ENCODE measurements at regions not wholly inside any gene's neighbourhood (a gene's known extent, or its start where the extent isn't known, plus 50 kb on each side); places are given as distances from the start of the nearest gene placed in this dataset.

DNA sequence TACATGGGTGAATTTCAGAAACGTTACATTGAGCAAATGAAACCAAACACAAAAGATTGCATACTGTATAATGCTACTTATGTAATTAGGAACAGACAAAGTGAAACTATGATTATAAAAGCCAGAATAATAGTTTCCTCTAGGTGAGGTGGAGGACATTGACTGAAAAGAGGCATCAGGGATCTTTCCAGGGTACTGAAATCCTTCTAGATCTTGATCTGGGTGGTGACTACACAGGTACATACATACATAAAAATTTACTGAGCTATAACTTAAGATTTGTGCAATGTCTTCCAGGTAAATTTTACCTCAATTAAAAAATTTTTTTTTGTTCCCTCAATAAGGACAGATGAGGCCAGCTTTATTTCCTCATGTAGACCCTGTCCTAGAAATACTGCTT, 665.6 kb upstream of the UBE2E2 start:
- no peaks in the 10 kb centered on the region for H3K4me1 ChIP-seq (ENCODE audit: insufficient read depth, low read length)
- no peak overlapping the region for H3K18ac ChIP-seq (ENCODE audit: insufficient read length, low read depth, low read length)
- no peak overlapping the region for H4K91ac ChIP-seq (ENCODE audit: insufficient read length, low read depth, low read length)
- no CpG with 5 or more reads among the region's 1 CpG for WGBS (ENCODE audit: extremely low coverage, insufficient read length, low lambda C conversion rate)
- TF ChIP-seq, protein P1, sequence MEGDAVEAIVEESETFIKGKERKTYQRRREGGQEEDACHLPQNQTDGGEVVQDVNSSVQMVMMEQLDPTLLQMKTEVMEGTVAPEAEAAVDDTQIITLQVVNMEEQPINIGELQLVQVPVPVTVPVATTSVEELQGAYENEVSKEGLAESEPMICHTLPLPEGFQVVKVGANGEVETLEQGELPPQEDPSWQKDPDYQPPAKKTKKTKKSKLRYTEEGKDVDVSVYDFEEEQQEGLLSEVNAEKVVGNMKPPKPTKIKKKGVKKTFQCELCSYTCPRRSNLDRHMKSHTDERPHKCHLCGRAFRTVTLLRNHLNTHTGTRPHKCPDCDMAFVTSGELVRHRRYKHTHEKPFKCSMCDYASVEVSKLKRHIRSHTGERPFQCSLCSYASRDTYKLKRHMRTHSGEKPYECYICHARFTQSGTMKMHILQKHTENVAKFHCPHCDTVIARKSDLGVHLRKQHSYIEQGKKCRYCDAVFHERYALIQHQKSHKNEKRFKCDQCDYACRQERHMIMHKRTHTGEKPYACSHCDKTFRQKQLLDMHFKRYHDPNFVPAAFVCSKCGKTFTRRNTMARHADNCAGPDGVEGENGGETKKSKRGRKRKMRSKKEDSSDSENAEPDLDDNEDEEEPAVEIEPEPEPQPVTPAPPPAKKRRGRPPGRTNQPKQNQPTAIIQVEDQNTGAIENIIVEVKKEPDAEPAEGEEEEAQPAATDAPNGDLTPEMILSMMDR (conservative IDR thresholded peaks at IDR 0.05) = no peak
- Mint-ChIP-seq H3K9me3 (peaks cover 2 to 5% of the 10 kb centered on the region in 2 experiments; a peak in 3 of 5 replicates), H3K36me3 (ENCODE audit: insufficient read depth in 1 of 3, low read depth in 3 of 3) (no peaks in the 10 kb centered on the region), H3K4me3 (no peak overlapping the region), H3K27me3 (ENCODE audit: low read depth) (no peaks in the 10 kb centered on the region), H3K4me1 (no peaks in the 10 kb centered on the region), H3K27ac (no peak overlapping the region)
- no peak overlapping the region for H4K8ac ChIP-seq (replicated peaks; ENCODE audit: insufficient read length, low read depth, low read length)
- no peaks in the 10 kb centered on the region for H3K23me2 ChIP-seq (ENCODE audit: insufficient read length, low read depth, low read length, poor library complexity, severe bottlenecking)
- no peak overlapping the region for H3T11ph ChIP-seq (ENCODE audit: low read length)
- no peak overlapping the region for H3K27ac ChIP-seq (ENCODE audit: insufficient read length, low read depth, low read length)
- no peak for DNase-seq
- no peak overlapping the region for H3K14ac ChIP-seq (ENCODE audit: insufficient read depth, low read length)
- no peaks in the 10 kb centered on the region for H3K79me1 ChIP-seq (ENCODE audit: insufficient read depth, low read depth, low read length, poor library complexity, severe bottlenecking)
- H2AFZ ChIP-seq (ENCODE audit: low read length) = no peak overlapping the region
- H2BK5ac ChIP-seq (ENCODE audit: insufficient read length, low read length) = no peak overlapping the region
- H3K9ac ChIP-seq (ENCODE audit: extremely low read depth, insufficient read length, low read length) = no peak overlapping the region
- H2BK12ac ChIP-seq (ENCODE audit: insufficient read length, low read depth, low read length) = no peak overlapping the region
- H2AK5ac ChIP-seq (ENCODE audit: insufficient read length, low read length) = no peak overlapping the region
- no peak overlapping the region for H4K5ac ChIP-seq (ENCODE audit: insufficient read length, low read depth, low read length)
- H4K20me1 ChIP-seq (ENCODE audit: control insufficient read depth, insufficient read depth, insufficient read length) = no peaks in the 10 kb centered on the region
- no peak overlapping the region for H2BK15ac ChIP-seq (ENCODE audit: low read depth, low read length)
- H3K56ac ChIP-seq (ENCODE audit: insufficient read length, low read depth, low read length) = no peak overlapping the region
- H3K79me2 ChIP-seq (ENCODE audit: insufficient read depth, low read length) = no peaks in the 10 kb centered on the region
- no peak overlapping the region for H2BK120ac ChIP-seq (ENCODE audit: low read depth, low read length, poor library complexity, severe bottlenecking)
- H3K23ac ChIP-seq (ENCODE audit: insufficient read length, low read depth, low read length) = no peak overlapping the region
- no peak overlapping the region for H3K4ac ChIP-seq (ENCODE audit: low read depth, low read length)
- no peaks in the 10 kb centered on the region for H3K9me3 ChIP-seq (ENCODE audit: control insufficient read depth, low read depth, low read length)
- H3K27me3 ChIP-seq (ENCODE audit: insufficient read depth, low read length) = no peaks in the 10 kb centered on the region
- no peak overlapping the region for H2BK20ac ChIP-seq (ENCODE audit: low read depth, low read length, poor library complexity, severe bottlenecking)
- no peak overlapping the region for H3K4me2 ChIP-seq (ENCODE audit: insufficient read depth, insufficient read length, low read length)
